Esophagus muscularis mucosa (tissue), 4 donors: ENCODE measurements at regions not wholly inside any gene's neighbourhood (a gene's known extent, or its start where the extent isn't known, plus 50 kb on each side); places are given as distances from the start of the nearest gene placed in this dataset.
A peak's percentile ranks its signal among the peaks of the same experiment; 100 is the strongest.

Experiments
- DNase-seq: peaks from one replicate; pipeline ENCODE4 v3.0.0-alpha.2; 2017; ENCODE audit errors: extremely low spot score
- H3K27ac ChIP-seq, 4 donors: fragments of 200-600 bp; sonication (generic); replicated peaks in 1 of 4; 1 replicate in 3 of 4; 2 replicates in 1 of 4; pipeline ENCODE4 v1.5.1; 2016 to 2019; ENCODE audit warnings: mild to moderate bottlenecking in 1 of 4
- H3K27me3 ChIP-seq, 4 donors: fragments of 200-600 bp; sonication (generic); one replicate each; pipeline versions ENCODE4 v1.5.1 to v1.6.0; 2016 to 2019
- H3K36me3 ChIP-seq, 4 donors: fragments of 200-600 bp; sonication (generic); one replicate each; pipeline ENCODE4 v1.5.1; 2016 to 2019
- H3K4me1 ChIP-seq, 4 donors: fragments of 200-600 bp; sonication (generic); one replicate each; pipeline ENCODE4 v1.5.1; 2016 to 2019
- H3K4me3 ChIP-seq, 4 donors: fragments of 200-600 bp; sonication (generic); 1 replicate in 2 of 4; 2 replicates in 2 of 4; pipeline ENCODE4 v1.5.1; 2016 to 2019; ENCODE audit warnings: mild to moderate bottlenecking in 4 of 4, moderate library complexity in 1 of 4
- H3K9me3 ChIP-seq, 4 donors: fragments of 200-600 bp; sonication (generic); 1 replicate in 3 of 4; 2 replicates in 1 of 4; pipeline ENCODE4 v1.5.1; 2016 to 2019
- EP300 ChIP-seq: sonication (generic); formaldehyde crosslinking; IDR thresholded peaks from one replicate; pipeline ENCODE4 v1.6.1; 2017; ENCODE audit warnings: antibody characterized with exemption
- POLR2A ChIP-seq: fragments of 450-650 bp; IDR thresholded peaks from one replicate; pipeline ENCODE4 v1.6.1; 2017; ENCODE audit warnings: antibody characterized with exemption, moderate library complexity, mild to moderate bottlenecking, low read depth
- POLR2AphosphoS5 ChIP-seq, 2 donors: sonication (generic); formaldehyde crosslinking; IDR thresholded peaks; one replicate each; pipeline ENCODE4 v1.6.1; 2017; ENCODE audit warnings: antibody characterized with exemption in 2 of 2
- WGBS: methylation state at CpG from one replicate; pipeline ENCODE4 v1.1.5; 2018; 5-methylcytosine and 5-hydroxymethylcytosine counted together
- intact Hi-C: fragments of 100-400 bp; cut with DNase I; formaldehyde crosslinking; loops from one replicate; pipeline ENCODE4 v1.15.1; 2023
- TF ChIP-seq, protein P1 (sequence below), 3 experiments: fragments of 200-600 bp in 2 of 3; fragments of 450-650 bp in 1 of 3; sonication (generic) in 2 of 3; IDR thresholded peaks; one replicate each; pipeline ENCODE4 v1.5.1; 2017 to 2019; ENCODE audit warnings: antibody characterized with exemption in 3 of 3, mild to moderate bottlenecking in 2 of 3, moderate library complexity in 1 of 3

DNA sequence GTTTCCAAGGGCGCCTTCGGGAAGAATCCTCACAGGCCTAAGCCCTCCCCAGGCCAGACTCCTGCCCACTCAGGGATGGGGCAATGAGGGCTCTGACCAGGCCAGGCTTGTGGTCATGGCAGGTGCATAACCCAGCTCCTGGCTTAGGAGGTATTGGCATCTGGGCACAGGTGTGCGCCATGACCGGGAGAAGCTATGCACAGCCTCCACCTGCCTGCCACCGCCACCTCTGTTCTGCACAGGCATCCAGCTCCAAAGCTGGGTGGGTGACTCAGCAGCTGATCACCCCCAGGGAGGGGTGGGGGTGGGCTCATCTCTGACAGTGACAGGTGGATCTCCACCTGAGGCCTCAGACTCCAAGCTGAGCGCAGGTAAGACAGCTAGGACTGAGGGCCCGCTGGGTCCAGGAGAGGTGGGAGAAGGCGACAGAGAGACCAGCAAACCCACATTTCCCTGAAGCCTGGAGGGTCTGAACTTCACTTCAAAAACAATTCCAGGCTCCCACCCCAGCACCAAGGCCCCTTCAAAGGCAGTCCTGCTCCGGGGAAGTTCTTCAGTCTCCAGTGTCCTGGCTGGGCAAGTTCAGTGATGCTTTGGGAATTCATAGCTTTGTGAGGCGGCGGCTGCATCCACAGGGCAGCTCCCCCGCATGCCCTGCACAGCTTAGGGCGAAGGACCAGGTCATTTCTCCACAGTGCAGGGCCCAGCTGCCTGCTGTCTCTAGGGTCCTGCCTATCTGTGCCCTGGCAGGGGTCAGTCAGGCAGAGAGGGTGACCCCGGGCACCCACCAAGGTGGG lies 121.6 kb upstream of the SMURF2 start:
- Histone ChIP-seq H3K27ac (no peak overlapping the region), H3K27me3 (peaks cover 0 to 94% (median 35%) of the 10 kb centered on the region in 4 donors), H3K4me3 (no peak overlapping the region), H3K4me1 (peaks cover 32 to 37% (median 35%) of the 10 kb centered on the region in 4 donors), H3K9me3 (no peaks in the 10 kb centered on the region), H3K36me3 (peaks cover 43 to 61% (median 46%) of the 10 kb centered on the region in 4 donors)
- 90% methylated on average over 4 of the region's 14 CpGs for WGBS
- intact Hi-C loops, result no loop called here
- no peak for DNase-seq
- TF ChIP-seq EP300, result no peak
- no peak for TF ChIP-seq POLR2A
- no peak for TF ChIP-seq POLR2AphosphoS5 (IDR thresholded peaks at IDR 0.05)
- TF ChIP-seq, protein P1, sequence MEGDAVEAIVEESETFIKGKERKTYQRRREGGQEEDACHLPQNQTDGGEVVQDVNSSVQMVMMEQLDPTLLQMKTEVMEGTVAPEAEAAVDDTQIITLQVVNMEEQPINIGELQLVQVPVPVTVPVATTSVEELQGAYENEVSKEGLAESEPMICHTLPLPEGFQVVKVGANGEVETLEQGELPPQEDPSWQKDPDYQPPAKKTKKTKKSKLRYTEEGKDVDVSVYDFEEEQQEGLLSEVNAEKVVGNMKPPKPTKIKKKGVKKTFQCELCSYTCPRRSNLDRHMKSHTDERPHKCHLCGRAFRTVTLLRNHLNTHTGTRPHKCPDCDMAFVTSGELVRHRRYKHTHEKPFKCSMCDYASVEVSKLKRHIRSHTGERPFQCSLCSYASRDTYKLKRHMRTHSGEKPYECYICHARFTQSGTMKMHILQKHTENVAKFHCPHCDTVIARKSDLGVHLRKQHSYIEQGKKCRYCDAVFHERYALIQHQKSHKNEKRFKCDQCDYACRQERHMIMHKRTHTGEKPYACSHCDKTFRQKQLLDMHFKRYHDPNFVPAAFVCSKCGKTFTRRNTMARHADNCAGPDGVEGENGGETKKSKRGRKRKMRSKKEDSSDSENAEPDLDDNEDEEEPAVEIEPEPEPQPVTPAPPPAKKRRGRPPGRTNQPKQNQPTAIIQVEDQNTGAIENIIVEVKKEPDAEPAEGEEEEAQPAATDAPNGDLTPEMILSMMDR (IDR thresholded peaks at IDR 0.05), result no peak

DNA sequence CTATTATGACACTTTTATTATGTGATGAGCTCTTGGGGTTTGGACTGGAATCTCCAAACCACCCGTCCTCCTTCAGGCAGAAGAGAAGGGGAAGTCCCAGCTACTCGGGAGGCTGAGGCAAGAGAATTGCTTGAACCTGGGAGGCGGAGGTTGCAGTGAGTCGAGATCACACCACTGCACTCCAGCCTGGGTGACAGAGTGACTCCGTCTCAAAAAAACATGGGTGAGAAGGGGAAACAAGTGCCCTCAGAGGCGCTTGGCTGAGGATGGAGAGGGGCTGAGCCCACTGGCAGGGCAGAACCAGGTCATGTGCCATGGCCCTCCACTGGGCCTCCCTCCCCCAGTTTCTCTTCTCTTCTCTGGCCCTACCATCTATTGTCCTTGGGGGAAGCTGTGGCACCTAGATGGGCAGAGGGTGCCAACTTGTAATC lies 120.9 kb upstream of the SMURF2 start:
- Histone ChIP-seq H3K9me3 (no peaks in the 10 kb centered on the region), H3K27ac (no peak overlapping the region), H3K4me3 (no peak overlapping the region), H3K36me3 (peaks cover 43 to 54% (median 47%) of the 10 kb centered on the region in 4 donors), H3K4me1 (peaks cover 37 to 44% (median 42%) of the 10 kb centered on the region in 4 donors), H3K27me3 (peaks cover 0 to 100% (median 35%) of the 10 kb centered on the region in 4 donors)
- no peak for DNase-seq
- WGBS, result 85% methylated on average over 6 of the region's 6 CpGs
- TF ChIP-seq POLR2AphosphoS5 (IDR thresholded peaks at IDR 0.05) (no peak), POLR2A (no peak), EP300 (no peak)
- TF ChIP-seq, protein P1 (IDR thresholded peaks at IDR 0.05), result no peak
- intact Hi-C loops, result no loop called here

DNA sequence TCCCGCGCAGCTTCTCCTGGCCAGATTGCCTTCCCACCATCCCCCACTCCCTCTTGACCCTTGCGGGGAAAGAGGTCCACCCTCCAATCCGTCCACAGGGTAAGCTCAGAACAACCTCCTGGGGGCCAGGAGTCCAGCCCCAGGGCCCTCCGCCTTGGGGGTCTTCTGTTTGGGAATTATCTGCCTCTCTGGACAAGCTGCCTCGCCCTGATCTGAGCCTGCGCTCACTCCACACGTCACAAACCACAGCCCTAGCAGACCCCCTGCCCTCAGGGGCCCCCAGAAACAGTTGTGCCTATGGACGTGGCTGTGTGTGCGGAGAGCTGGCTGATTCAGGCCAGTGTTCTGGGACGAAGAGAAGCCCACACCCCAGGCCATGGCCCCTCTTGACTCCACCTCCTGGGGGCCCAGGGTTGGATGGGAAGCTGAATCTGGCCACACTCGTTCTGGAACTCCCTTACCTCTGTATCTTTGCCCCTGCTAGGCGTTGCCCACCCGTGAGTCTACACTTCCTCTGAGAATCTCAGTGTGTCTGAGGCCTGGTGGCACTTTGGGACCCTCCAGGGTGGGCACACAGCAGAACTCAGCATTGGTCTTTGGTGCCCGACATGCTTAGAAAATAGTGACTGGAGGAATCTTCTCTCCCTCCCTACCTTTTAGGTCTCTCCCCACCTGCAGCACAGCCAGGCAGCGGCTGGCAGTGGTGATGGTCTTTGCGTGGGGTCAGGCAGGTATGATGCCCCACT lies 119.9 kb upstream of the SMURF2 start:
- H3K36me3 ChIP-seq, result peaks cover 40 to 46% (median 43%) of the 10 kb centered on the region in 4 donors
- peaks cover 0 to 98% (median 35%) of the 10 kb centered on the region in 4 donors for H3K27me3 ChIP-seq
- no peak for DNase-seq
- intact Hi-C loops, result no loop called here
- peak overlapping the region; percentile 50 to 62 (median 52) for H3K4me3 ChIP-seq
- peaks cover 48 to 55% (median 52%) of the 10 kb centered on the region in 4 donors for H3K4me1 ChIP-seq
- 70% methylated on average over 12 of the region's 17 CpGs for WGBS
- peak overlapping the region; percentile 37 to 73 (median 64) for H3K27ac ChIP-seq
- H3K9me3 ChIP-seq, result no peaks in the 10 kb centered on the region
- TF ChIP-seq POLR2A (no peak), POLR2AphosphoS5 (IDR thresholded peaks at IDR 0.05) (no peak), EP300 (no peak)
- TF ChIP-seq, protein P1 (IDR thresholded peaks at IDR 0.05), result no peak

DNA sequence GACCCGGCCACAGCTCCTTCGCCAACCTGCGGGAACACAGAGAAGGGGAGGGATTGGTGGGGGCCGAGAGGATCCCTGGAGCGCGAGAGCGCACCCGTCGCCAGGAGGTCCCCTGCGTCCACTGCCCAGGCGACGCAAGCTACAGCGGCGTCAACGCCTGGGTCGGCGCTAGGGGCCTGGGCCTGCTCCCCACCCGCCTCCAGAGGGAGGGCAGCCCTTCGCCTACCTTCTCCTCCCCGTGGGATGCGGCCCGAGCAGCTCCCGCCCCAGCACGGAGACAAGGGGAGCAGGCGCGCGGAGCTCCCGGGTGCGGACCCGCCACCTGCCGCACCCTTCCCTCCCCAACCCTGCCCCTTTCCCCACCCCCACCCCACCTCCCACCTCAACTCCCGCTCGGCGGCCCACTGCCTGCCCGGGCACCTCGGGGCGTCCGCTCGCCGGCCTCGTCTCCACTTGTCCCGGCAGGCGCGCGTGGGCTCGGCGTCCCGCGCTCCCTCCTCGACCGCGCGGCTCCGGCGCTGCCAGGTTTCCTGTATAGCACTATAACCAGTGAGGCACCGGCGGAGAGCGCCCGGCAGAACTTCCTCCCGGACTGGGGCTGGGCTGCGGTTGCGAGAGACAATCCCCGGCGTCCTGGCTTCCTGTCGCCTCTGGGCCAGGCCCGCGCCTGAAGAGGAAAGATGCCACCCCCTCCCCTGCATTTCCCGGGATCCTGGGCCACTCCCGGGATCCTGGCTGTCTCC lies 119.1 kb upstream of the SMURF2 start:
- no peak for DNase-seq

More for the DNA sequence above, 119.1 kb upstream of the SMURF2 start:
- peaks cover 33 to 38% (median 35%) of the 10 kb centered on the region in 4 donors for H3K36me3 ChIP-seq
- H3K27me3 ChIP-seq, result peaks cover 0 to 90% (median 35%) of the 10 kb centered on the region in 4 donors
- WGBS, result 16% methylated on average over 10 of the region's 69 CpGs
- intact Hi-C loops, result no loop called here
- peak overlapping the region; percentile 50 to 62 (median 52) for H3K4me3 ChIP-seq
- peak overlapping the region; percentile 37 to 73 (median 64) for H3K27ac ChIP-seq
- H3K9me3 ChIP-seq, result no peaks in the 10 kb centered on the region
- TF ChIP-seq POLR2AphosphoS5 (IDR thresholded peaks at IDR 0.05) (no peak), EP300 (no peak), POLR2A (no peak)
- TF ChIP-seq, protein P1 (IDR thresholded peaks at IDR 0.05), result no peak
- peaks cover 52 to 63% (median 60%) of the 10 kb centered on the region in 4 donors for H3K4me1 ChIP-seq
